ENCODE measurements at regions not wholly inside any gene's neighbourhood (a gene's known extent, or its start where the extent isn't known, plus 50 kb on each side); places are given as distances from the start of the nearest gene placed in this dataset.

DNA sequence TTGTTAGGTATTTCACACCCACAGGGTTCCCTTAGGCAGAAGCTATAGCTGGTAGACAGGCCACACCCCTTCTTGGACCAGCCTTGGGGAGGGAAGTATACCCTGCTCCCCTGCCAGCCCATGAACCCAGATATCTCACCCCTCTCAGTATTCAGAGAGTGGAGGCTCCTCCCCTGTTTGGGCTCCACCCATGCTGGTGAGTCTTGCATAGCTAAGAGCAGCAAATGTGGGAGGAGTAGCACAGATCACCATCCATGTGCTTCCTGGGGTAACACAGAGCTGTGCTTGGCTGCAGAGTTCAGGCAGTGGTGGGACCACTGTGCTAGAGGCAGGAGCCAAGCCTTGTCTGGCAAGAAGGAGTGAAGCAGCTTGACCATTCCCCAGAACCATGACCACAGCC lies 427.2 kb downstream of the ZIC1 start:
- TF ChIP-seq RFX5 (IDR thresholded peaks at IDR 0.05) (no peak), TP53 (CRISPR knock-in tag; IDR thresholded peaks at IDR 0.05) (no peak), ZC3H11A (IDR thresholded peaks at IDR 0.05) (no peak), PHF8 (IDR thresholded peaks at IDR 0.05; ENCODE audit: borderline replicate concordance, low read depth) (no peak), CHD2 (IDR thresholded peaks at IDR 0.05; ENCODE audit: low read length, partially characterized antibody) (no peak), POLR2A (IDR thresholded peaks at IDR 0.05; ENCODE audit: low read length) (no peak), CEBPB (IDR thresholded peaks at IDR 0.05) (no peak), HOXA7 (CRISPR knock-in tag; IDR thresholded peaks at IDR 0.05) (no peak), FOSL2 (IDR thresholded peaks at IDR 0.05) (no peak), FOSL2 (CRISPR knock-in tag; IDR thresholded peaks at IDR 0.05) (no peak)
- TF ChIP-seq, protein P1, sequence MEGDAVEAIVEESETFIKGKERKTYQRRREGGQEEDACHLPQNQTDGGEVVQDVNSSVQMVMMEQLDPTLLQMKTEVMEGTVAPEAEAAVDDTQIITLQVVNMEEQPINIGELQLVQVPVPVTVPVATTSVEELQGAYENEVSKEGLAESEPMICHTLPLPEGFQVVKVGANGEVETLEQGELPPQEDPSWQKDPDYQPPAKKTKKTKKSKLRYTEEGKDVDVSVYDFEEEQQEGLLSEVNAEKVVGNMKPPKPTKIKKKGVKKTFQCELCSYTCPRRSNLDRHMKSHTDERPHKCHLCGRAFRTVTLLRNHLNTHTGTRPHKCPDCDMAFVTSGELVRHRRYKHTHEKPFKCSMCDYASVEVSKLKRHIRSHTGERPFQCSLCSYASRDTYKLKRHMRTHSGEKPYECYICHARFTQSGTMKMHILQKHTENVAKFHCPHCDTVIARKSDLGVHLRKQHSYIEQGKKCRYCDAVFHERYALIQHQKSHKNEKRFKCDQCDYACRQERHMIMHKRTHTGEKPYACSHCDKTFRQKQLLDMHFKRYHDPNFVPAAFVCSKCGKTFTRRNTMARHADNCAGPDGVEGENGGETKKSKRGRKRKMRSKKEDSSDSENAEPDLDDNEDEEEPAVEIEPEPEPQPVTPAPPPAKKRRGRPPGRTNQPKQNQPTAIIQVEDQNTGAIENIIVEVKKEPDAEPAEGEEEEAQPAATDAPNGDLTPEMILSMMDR (IDR thresholded peaks at IDR 0.05) = no peak
- TF ChIP-seq, protein P2, sequence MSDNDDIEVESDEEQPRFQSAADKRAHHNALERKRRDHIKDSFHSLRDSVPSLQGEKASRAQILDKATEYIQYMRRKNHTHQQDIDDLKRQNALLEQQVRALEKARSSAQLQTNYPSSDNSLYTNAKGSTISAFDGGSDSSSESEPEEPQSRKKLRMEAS (IDR thresholded peaks at IDR 0.05) = no peak
